GM18511 (cell line): ENCODE measurements at regions not wholly inside any gene's neighbourhood (a gene's known extent, or its start where the extent isn't known, plus 50 kb on each side); places are given as distances from the start of the nearest gene placed in this dataset.

ENCODE experiments used
- ATAC-seq: cut with Tn5 transposase; IDR thresholded peaks from one replicate; pipeline ENCODE4 v1.9.1; 2021; ENCODE audit warnings: mild to moderate bottlenecking, moderate library complexity; ENCODE audit not compliant: unreplicated experiment

- no peak for ATAC-seq
These were observed 391.5 kb upstream of the DACH1 start for GRCh38 chr13:72258340-72258981.

- no peak for ATAC-seq
These were observed 388.9 kb upstream of the DACH1 start for GRCh38 chr13:72255908-72256307.

- no peak for ATAC-seq
These were observed 386.8 kb upstream of the DACH1 start for GRCh38 chr13:72253754-72254153.

GRCh38 chr13:72246396-72246795 lies 379.4 kb upstream of the DACH1 start:
- ATAC-seq: no peak

GRCh38 chr13:72244788-72245187 lies 377.8 kb upstream of the DACH1 start:
- ATAC-seq: no peak

- no peak for ATAC-seq
These were observed 363.1 kb upstream of the DACH1 start for GRCh38 chr13:72230131-72230530.

GRCh38 chr13:72229067-72229466 lies 362.1 kb upstream of the DACH1 start:
- ATAC-seq: no peak

GRCh38 chr13:72221276-72221962 lies 354.4 kb upstream of the DACH1 start:
- peak; percentile 72 for ATAC-seq

GRCh38 chr13:72218966-72219365 lies 352.0 kb upstream of the DACH1 start:
- ATAC-seq: no peak

- ATAC-seq: no peak
These were observed 350.1 kb upstream of the DACH1 start for GRCh38 chr13:72217142-72217541.

- no peak for ATAC-seq
These were observed 341.2 kb upstream of the DACH1 start for GRCh38 chr13:72208112-72208645.

- ATAC-seq: no peak
These were observed 338.8 kb upstream of the DACH1 start for GRCh38 chr13:72205773-72206172.

GRCh38 chr13:72204291-72204690 lies 337.3 kb upstream of the DACH1 start:
- ATAC-seq: no peak

- no peak for ATAC-seq
These were observed 334.7 kb upstream of the DACH1 start for GRCh38 chr13:72201726-72202125.

GRCh38 chr13:72199640-72200039 lies 332.6 kb upstream of the DACH1 start:
- no peak for ATAC-seq

GRCh38 chr13:72198967-72199560 lies 332.1 kb upstream of the DACH1 start:
- ATAC-seq: no peak

GRCh38 chr13:72198042-72198441 lies 331.0 kb upstream of the DACH1 start:
- ATAC-seq: no peak

GRCh38 chr13:72195044-72195704 lies 328.2 kb upstream of the DACH1 start:
- no peak for ATAC-seq

GRCh38 chr13:72194523-72194922 lies 327.5 kb upstream of the DACH1 start:
- no peak for ATAC-seq

- ATAC-seq: no peak
These were observed 319.9 kb upstream of the DACH1 start for GRCh38 chr13:72186730-72187422.

- no peak for ATAC-seq
These were observed 318.8 kb upstream of the DACH1 start for GRCh38 chr13:72185776-72186175.
